ENCODE measurements at regions not wholly inside any gene's neighbourhood (a gene's known extent, or its start where the extent isn't known, plus 50 kb on each side); places are given as distances from the start of the nearest gene placed in this dataset.
A peak's percentile ranks its signal among the peaks of the same experiment; 100 is the strongest.
"Not testable (repeated sequence)": the region's sequence is repeated elsewhere in the genome, so short reads cannot be mapped to it uniquely, and the experiment has no call there.

DNA sequence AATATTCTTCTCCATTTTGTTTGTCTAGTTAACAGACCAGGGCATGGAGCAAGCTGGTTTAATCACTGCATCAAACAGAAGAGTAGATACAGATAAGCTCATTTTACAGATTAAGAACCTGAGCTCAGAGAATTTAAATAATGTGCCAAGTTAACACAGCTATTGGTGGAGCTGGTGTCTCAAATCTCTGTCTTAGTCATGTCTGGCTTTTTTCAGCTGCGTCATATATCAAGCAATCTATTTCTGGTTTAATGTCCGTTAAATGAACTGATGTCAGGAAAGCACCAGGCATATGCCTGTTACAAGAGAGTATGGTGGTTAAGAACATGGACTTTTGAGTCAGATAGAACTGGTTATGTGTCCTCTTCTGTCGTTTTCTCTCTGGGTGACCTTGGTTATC lies 79.8 kb upstream of the ADGRA3 start:
- Histone ChIP-seq H3K27me3 (no peaks in the 10 kb centered on the region), H3K4me3 (ENCODE audit: low read depth, low read length) (peak overlapping the region; percentile 6; the same call in 1 of the 2 replicates), H3K36me3 (no peaks in the 10 kb centered on the region), H3K4me1 (no peaks in the 10 kb centered on the region), H3K9me3 (no peaks in the 10 kb centered on the region)
- TF ChIP-seq CTCF (IDR thresholded peaks at IDR 0.05; ENCODE audit: low read depth, low read length) = no peak
- no peak for DNase-seq

- H3K4me3 ChIP-seq (ENCODE audit: low read depth, low read length) = no peak overlapping the region
Measured at GRCh38 chr4:22596409-22596808, 80.5 kb upstream of the ADGRA3 start.

GRCh38 chr4:22597471-22597870 lies 81.6 kb upstream of the ADGRA3 start:
- Histone ChIP-seq H3K36me3 (no peaks in the 10 kb centered on the region), H3K9me3 (no peaks in the 10 kb centered on the region), H3K27me3 (no peaks in the 10 kb centered on the region), H3K4me1 (no peaks in the 10 kb centered on the region), H3K4me3 (ENCODE audit: low read depth, low read length) (no peak overlapping the region)
- TF ChIP-seq CTCF (IDR thresholded peaks at IDR 0.05; ENCODE audit: low read depth, low read length) = no peak
- DNase-seq = no peak

More at GRCh38 chr4:22596409-22596808, 80.5 kb upstream of the ADGRA3 start:
- DNase-seq = no peak
- H3K27me3 ChIP-seq = no peaks in the 10 kb centered on the region
- no peaks in the 10 kb centered on the region for H3K4me1 ChIP-seq
- no peak for TF ChIP-seq CTCF (IDR thresholded peaks at IDR 0.05; ENCODE audit: low read depth, low read length)
- H3K36me3 ChIP-seq = no peaks in the 10 kb centered on the region
- no peaks in the 10 kb centered on the region for H3K9me3 ChIP-seq

DNA sequence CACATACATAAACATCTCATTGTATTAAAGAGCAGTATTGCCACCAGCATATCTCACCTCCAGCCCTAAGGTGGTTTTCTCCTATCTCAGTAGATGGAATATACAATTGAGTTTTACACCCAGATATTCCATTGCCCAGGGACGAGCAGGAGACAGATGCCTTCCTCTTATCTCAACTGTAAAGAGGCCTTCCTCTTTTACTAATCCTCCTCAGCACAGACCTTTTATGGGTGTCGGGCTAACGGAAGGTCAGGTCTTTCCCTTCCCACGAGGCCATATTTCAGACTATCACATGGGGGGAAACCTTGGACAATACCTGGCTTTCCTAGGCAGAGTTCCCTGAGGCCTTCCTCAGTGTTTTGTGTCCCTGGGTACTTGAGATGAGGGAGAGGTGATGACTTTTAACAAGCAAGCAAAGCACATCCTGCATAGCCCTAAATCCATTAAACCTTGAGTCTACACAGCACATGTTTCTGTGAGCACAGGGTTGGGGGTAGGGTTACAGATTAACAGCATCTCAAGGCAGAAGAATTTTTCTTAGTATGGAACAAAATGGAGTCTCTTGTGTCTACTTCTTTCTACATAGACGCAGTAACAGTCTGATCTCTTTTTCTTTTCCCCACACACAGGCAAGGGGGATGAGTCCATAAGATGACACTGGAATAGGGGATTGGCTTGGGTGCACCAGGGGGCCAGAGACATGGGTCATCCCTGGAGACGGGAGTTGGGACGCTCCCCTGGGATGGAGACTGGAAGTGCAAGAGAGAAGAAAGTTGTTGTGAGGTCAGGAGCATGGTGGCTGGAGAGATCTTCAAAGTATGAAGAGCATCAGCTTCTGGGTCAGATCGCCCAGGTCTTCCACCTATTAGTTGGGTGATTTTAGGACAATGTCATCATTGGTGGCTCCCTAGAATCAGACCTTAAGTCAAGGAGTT lies 82.5 kb upstream of the ADGRA3 start:
- H3K36me3 ChIP-seq; H3K27me3 ChIP-seq; H3K4me3 ChIP-seq (ENCODE audit: low read depth, low read length); DNase-seq; H3K4me1 ChIP-seq; H3K9me3 ChIP-seq: not testable (repeated sequence)

DNA sequence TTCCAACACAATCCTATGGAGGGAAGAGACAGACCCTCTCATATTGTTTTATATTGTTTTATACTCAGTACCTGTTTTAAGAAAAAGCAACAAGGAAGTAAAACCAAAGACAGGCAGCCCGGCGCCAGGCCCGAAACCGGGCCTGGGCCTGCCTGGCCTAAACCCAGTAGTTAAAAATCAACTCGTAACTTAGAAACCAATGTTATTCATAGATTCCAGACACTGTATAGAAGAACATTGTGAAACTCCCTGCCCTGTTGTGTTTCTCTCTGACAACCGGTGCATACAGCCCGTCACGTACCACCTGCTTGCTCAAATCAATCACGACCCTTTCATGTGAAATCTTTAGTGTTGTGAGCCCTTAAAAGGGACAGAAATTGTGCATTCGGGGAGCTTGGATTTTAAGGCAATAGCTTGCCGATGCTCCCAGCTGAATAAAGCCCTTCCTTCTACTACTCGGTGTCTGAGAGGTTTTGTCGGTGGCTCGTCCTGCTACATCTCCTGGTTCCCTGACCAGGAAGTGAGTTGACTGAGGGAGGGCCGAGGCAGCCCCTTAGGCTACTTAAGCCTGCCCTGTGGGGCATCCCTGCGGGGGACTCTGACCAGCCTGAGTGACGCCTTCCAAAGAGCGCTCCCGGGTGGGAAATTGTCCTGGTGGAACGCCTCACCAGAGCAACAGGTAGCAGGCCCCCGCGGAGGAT lies 83.5 kb upstream of the ADGRA3 start:
- H3K36me3 ChIP-seq; H3K4me3 ChIP-seq (ENCODE audit: low read depth, low read length); H3K27me3 ChIP-seq; H3K9me3 ChIP-seq; DNase-seq; H3K4me1 ChIP-seq: not testable (repeated sequence)

- not testable (repeated sequence) for H3K36me3 ChIP-seq; H3K9me3 ChIP-seq; H3K27me3 ChIP-seq; H3K4me3 ChIP-seq (ENCODE audit: low read depth, low read length); H3K4me1 ChIP-seq; DNase-seq
Measured at GRCh38 chr4:22599929-22600432, 84.1 kb upstream of the ADGRA3 start.

DNA sequence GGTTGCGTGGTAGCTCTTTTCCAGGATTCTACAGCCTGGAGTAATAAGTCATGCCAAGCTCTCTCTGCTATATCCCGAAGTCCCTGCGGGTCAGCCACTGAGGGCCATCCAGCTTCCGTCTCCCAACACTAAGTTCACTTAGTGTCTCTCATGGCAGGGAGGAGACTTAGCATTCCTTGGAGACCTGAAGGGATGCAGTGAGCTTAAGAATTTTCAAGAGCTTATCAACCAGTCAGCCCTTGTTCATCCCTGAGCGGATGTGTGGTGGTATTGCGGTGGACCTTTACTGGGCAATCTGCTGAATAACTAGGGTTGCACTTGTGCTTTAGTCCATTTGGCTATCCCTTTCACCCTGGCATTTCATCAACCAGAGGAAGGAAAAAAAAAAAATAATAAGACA lies 85.8 kb upstream of the ADGRA3 start:
- H3K4me1 ChIP-seq; H3K36me3 ChIP-seq; DNase-seq; H3K9me3 ChIP-seq; H3K27me3 ChIP-seq; H3K4me3 ChIP-seq (ENCODE audit: low read depth, low read length): not testable (repeated sequence)

- DNase-seq = peak; percentile 55
- TF ChIP-seq CTCF (IDR thresholded peaks at IDR 0.05; ENCODE audit: low read depth, low read length) = peak; percentile 68
- no peaks in the 10 kb centered on the region for H3K36me3 ChIP-seq
- no peaks in the 10 kb centered on the region for H3K27me3 ChIP-seq
- no peaks in the 10 kb centered on the region for H3K9me3 ChIP-seq
- no peaks in the 10 kb centered on the region for H3K4me1 ChIP-seq
- no peak overlapping the region for H3K4me3 ChIP-seq (ENCODE audit: low read depth, low read length)
Measured at GRCh38 chr4:22607382-22607781, 85.4 kb upstream of the GBA3 start.

GRCh38 chr4:22609951-22610525 lies 82.7 kb upstream of the GBA3 start:
- H3K9me3 ChIP-seq; DNase-seq; H3K4me3 ChIP-seq (ENCODE audit: low read depth, low read length); H3K36me3 ChIP-seq; H3K27me3 ChIP-seq; H3K4me1 ChIP-seq: not testable (repeated sequence)
